H1 (cell line): ENCODE measurements at regions not wholly inside any gene's neighbourhood (a gene's known extent, or its start where the extent isn't known, plus 50 kb on each side); places are given as distances from the start of the nearest gene placed in this dataset.

Source experiments
- CTCF ChIA-PET: fragments of 300-600 bp; sonication (Branson Sonifier 250); formaldehyde crosslinking; loops from one replicate; lab custom pipeline; 2021; ENCODE audit not compliant: partially characterized antibody; lab: Charles Lee
- POLR2A ChIA-PET: fragments of 300-600 bp; sonication (Branson Sonifier 250); formaldehyde crosslinking; loops from one replicate; lab custom pipeline; 2021; ENCODE audit warnings: inconsistent platforms; ENCODE audit not compliant: partially characterized antibody; lab: Charles Lee
- DNase-seq, 2 experiments: peaks; one replicate each; pipeline versions ENCODE4 v3.0.0 to v3.0.0-alpha.2; 2010 to 2022; ENCODE audit warnings: low spot score in 2 of 2, low read depth in 1 of 2, mixed read lengths in 1 of 2
- FAIRE-seq: peaks from 2 replicates; lab custom pipeline; 2011; peaks lifted over from hg19 to GRCh38; lab: Jason Lieb, UNC
- H2AFZ ChIP-seq: 2 replicates; pipeline ENCODE4 v1.8.1; 2012; ENCODE audit warnings: low read length, inconsistent platforms
- H2AK5ac ChIP-seq: 2 replicates; pipeline ENCODE4 v1.6.1; 2013; ENCODE audit warnings: low read depth, low read length
- H2BK120ac ChIP-seq: replicated peaks from 2 replicates; pipeline ENCODE3; 2013; ENCODE audit warnings: low read depth, low read length, inconsistent platforms
- H2BK12ac ChIP-seq: 2 replicates; pipeline ENCODE4 v1.6.1; 2013; ENCODE audit warnings: low read depth, low read length
- H2BK15ac ChIP-seq: 2 replicates; pipeline ENCODE4 v1.6.1; 2013; ENCODE audit warnings: low read length
- H2BK20ac ChIP-seq: 2 replicates; pipeline ENCODE4 v1.6.1; 2013; ENCODE audit warnings: low read length
- H2BK5ac ChIP-seq: 2 replicates; pipeline ENCODE4 v1.6.1; 2013; ENCODE audit warnings: low read depth, low read length
- H3K14ac ChIP-seq: 2 replicates; pipeline ENCODE4 v1.6.1; 2013; ENCODE audit warnings: inconsistent platforms; ENCODE audit not compliant: insufficient read length
- H3K18ac ChIP-seq: 2 replicates; pipeline ENCODE4 v1.6.1; 2013; ENCODE audit warnings: low read length; ENCODE audit errors: extremely low read depth
- H3K23ac ChIP-seq: 2 replicates; pipeline ENCODE4 v1.6.1; 2013; ENCODE audit warnings: inconsistent platforms; ENCODE audit not compliant: insufficient read length
- H3K23me2 ChIP-seq: 2 replicates; pipeline ENCODE4 v1.6.1; 2013; ENCODE audit warnings: low read depth, low read length
- H3K27ac ChIP-seq: 2 replicates; pipeline ENCODE4 v1.6.1; 2011; ENCODE audit warnings: low read depth, low read length, inconsistent platforms
- H3K27me3 ChIP-seq, 4 experiments: replicated peaks in 1 of 4; 1 replicate in 1 of 4; 2 replicates in 3 of 4; pipeline versions ENCODE4 v1.6.1 to v1.8.1; 2011 to 2013; ENCODE audit warnings: low read length in 3 of 4, mild to moderate bottlenecking in 3 of 4, inconsistent platforms in 2 of 4, mixed read lengths in 2 of 4, moderate library complexity in 1 of 4; ENCODE audit not compliant: control insufficient read depth in 3 of 4, insufficient read depth in 3 of 4; ENCODE audit errors: extremely low read depth in 1 of 4
- H3K36me3 ChIP-seq, 4 experiments: 2 replicates each; pipeline versions ENCODE4 v1.6.1 to v1.8.1; 2011 to 2013; ENCODE audit warnings: mild to moderate bottlenecking in 4 of 4, low read length in 3 of 4, moderate library complexity in 2 of 4, control low read depth in 1 of 4, inconsistent platforms in 1 of 4; ENCODE audit not compliant: insufficient read depth in 4 of 4, control insufficient read depth in 2 of 4
- H3K4ac ChIP-seq: replicated peaks from 2 replicates; pipeline ENCODE3; 2013; ENCODE audit warnings: low read length, low read depth, mixed read lengths, inconsistent platforms; ENCODE audit not compliant: insufficient read length
- H3K4me1 ChIP-seq, 4 experiments: replicated peaks in 1 of 4; 1 replicate in 1 of 4; 2 replicates in 3 of 4; pipeline versions ENCODE4 v1.6.1 to v1.8.1; 2011 to 2013; ENCODE audit warnings: low read length in 3 of 4, inconsistent platforms in 2 of 4, mixed read lengths in 1 of 4; ENCODE audit not compliant: insufficient read depth in 4 of 4, control insufficient read depth in 3 of 4
- H3K4me2 ChIP-seq, 2 experiments: 2 replicates each; pipeline versions ENCODE4 v1.6.1 to v1.8.1; 2011 to 2013; ENCODE audit warnings: low read depth in 2 of 2, low read length in 2 of 2, control low read depth in 1 of 2, inconsistent platforms in 1 of 2, mild to moderate bottlenecking in 1 of 2; ENCODE audit not compliant: insufficient read depth in 1 of 2
- H3K4me3 ChIP-seq, 4 experiments: fragments of 200-600, 300-600 bp in 1 of 4; sonication (generic), shearing (Covaris generic), sonication (Bioruptor Twin) in 1 of 4; 2 replicates each; pipeline versions ENCODE4 v1.5.1 to v1.8.1; 2011 to 2016; ENCODE audit warnings: low read length in 4 of 4, low read depth in 3 of 4, control low read depth in 2 of 4, inconsistent platforms in 2 of 4, mild to moderate bottlenecking in 2 of 4, mixed read lengths in 1 of 4, moderate library complexity in 1 of 4; ENCODE audit not compliant: insufficient read depth in 2 of 4; ENCODE audit errors: extremely low read depth in 1 of 4
- H3K56ac ChIP-seq: replicated peaks from 2 replicates; pipeline ENCODE3; 2013; ENCODE audit warnings: low read depth, mild to moderate bottlenecking, mixed read lengths, low read length, inconsistent platforms; ENCODE audit not compliant: insufficient read length
- H3K79me1 ChIP-seq: 2 replicates; pipeline ENCODE4 v1.6.1; 2013; ENCODE audit warnings: low read depth, low read length, control low read depth
- H3K79me2 ChIP-seq, 2 experiments: 2 replicates each; pipeline versions ENCODE4 v1.6.1 to v1.8.1; 2012 to 2013; ENCODE audit warnings: low read length in 2 of 2, mild to moderate bottlenecking in 2 of 2, inconsistent platforms in 1 of 2; ENCODE audit not compliant: insufficient read depth in 2 of 2, control insufficient read depth in 1 of 2
- H3K9ac ChIP-seq, 4 experiments: replicated peaks in 1 of 4; 1 replicate in 1 of 4; 2 replicates in 3 of 4; pipeline versions ENCODE4 v1.6.1 to v1.8.1; 2011 to 2013; ENCODE audit warnings: low read depth in 3 of 4, low read length in 3 of 4, control low read depth in 2 of 4, mild to moderate bottlenecking in 2 of 4, moderate library complexity in 2 of 4, inconsistent platforms in 1 of 4; ENCODE audit errors: extremely low read depth in 1 of 4
- H3K9me3 ChIP-seq, 2 experiments: 2 replicates each; pipeline versions ENCODE4 v1.6.1 to v1.8.1; 2012 to 2013; ENCODE audit warnings: mild to moderate bottlenecking in 2 of 2, moderate library complexity in 2 of 2, control low read depth in 1 of 2, inconsistent platforms in 1 of 2, low read depth in 1 of 2, low read length in 1 of 2, mixed read lengths in 1 of 2; ENCODE audit not compliant: insufficient read depth in 2 of 2
- H4K20me1 ChIP-seq, 2 experiments: replicated peaks in 1 of 2; 2 replicates each; pipeline versions ENCODE3 to v1.8.1; 2011 to 2013; ENCODE audit warnings: inconsistent platforms in 2 of 2, low read length in 2 of 2, mild to moderate bottlenecking in 1 of 2; ENCODE audit not compliant: insufficient read depth in 2 of 2, control insufficient read depth in 1 of 2
- H4K5ac ChIP-seq: 2 replicates; pipeline ENCODE4 v1.6.1; 2013; ENCODE audit warnings: low read length, low read depth, mixed read lengths, inconsistent platforms; ENCODE audit not compliant: insufficient read length
- H4K8ac ChIP-seq: 2 replicates; pipeline ENCODE4 v1.8.0; 2013; ENCODE audit warnings: mild to moderate bottlenecking, moderate library complexity, low read length, inconsistent platforms; ENCODE audit not compliant: insufficient read depth; ENCODE audit errors: extremely low read depth
- H4K91ac ChIP-seq: replicated peaks from 2 replicates; pipeline ENCODE3; 2013; ENCODE audit warnings: low read length, mixed read lengths, inconsistent platforms; ENCODE audit not compliant: insufficient read length
- BACH1 ChIP-seq: IDR thresholded peaks from 2 replicates; pipeline ENCODE4 v1.6.1; 2012; ENCODE audit warnings: low read length, improper control_type of control experiment
- EGR1 ChIP-seq: IDR thresholded peaks from 2 replicates; pipeline ENCODE4 v1.6.1; 2011; ENCODE audit warnings: low read depth, low read length, borderline replicate concordance
- GABPA ChIP-seq: IDR thresholded peaks from 2 replicates; pipeline ENCODE4 v1.6.1; 2011; ENCODE audit warnings: mild to moderate bottlenecking, low read length, moderate library complexity, borderline replicate concordance; ENCODE audit not compliant: insufficient read depth
- JUN ChIP-seq: IDR thresholded peaks from 2 replicates; pipeline ENCODE4 v1.6.1; 2011; ENCODE audit warnings: low read depth, mild to moderate bottlenecking, improper control_type of control experiment, low read length
- KDM4A ChIP-seq: IDR thresholded peaks from one replicate; pipeline ENCODE4 v1.7.1; 2012; ENCODE audit warnings: low read depth, mild to moderate bottlenecking, moderate library complexity, low read length, inconsistent platforms; ENCODE audit not compliant: severe bottlenecking
- PHF8 ChIP-seq: fragments of 200-600 bp; sonication (generic); conservative IDR thresholded peaks from 2 replicates; pipeline ENCODE4 v1.7.1; 2012; ENCODE audit warnings: low read depth, mild to moderate bottlenecking, inconsistent platforms, low read length, moderate library complexity
- POU5F1 ChIP-seq: IDR thresholded peaks from 2 replicates; pipeline ENCODE4 v1.6.1; 2011; ENCODE audit warnings: low read depth, mild to moderate bottlenecking, low read length, moderate library complexity
- SP2 ChIP-seq: IDR thresholded peaks from 2 replicates; pipeline ENCODE4 v1.6.1; 2012; ENCODE audit warnings: mild to moderate bottlenecking, low read length, inconsistent platforms
- SRF ChIP-seq: IDR thresholded peaks from 2 replicates; pipeline ENCODE4 v1.6.1; 2011; ENCODE audit warnings: mild to moderate bottlenecking, low read depth, low read length, moderate library complexity
- SUZ12 ChIP-seq: fragments of 200-600 bp; sonication (generic); IDR thresholded peaks from 2 replicates; pipeline ENCODE4 v1.6.1; 2012; ENCODE audit warnings: mild to moderate bottlenecking, inconsistent platforms, low read length, moderate library complexity, mixed read lengths
- TAF1 ChIP-seq: IDR thresholded peaks from 2 replicates; pipeline ENCODE4 v1.6.1; 2011; ENCODE audit warnings: mild to moderate bottlenecking, low read depth, low read length
- TEAD4 ChIP-seq: IDR thresholded peaks from 2 replicates; pipeline ENCODE4 v1.6.1; 2012; ENCODE audit warnings: low read depth, low read length, inconsistent platforms, mixed read lengths
- USF2 ChIP-seq: IDR thresholded peaks from 2 replicates; pipeline ENCODE4 v1.6.1; 2011; ENCODE audit warnings: low read length, improper control_type of control experiment
- YY1 ChIP-seq: IDR thresholded peaks from 2 replicates; pipeline ENCODE4 v1.6.1; 2011; ENCODE audit warnings: low read depth, mild to moderate bottlenecking, low read length
- WGBS, 2 experiments: shearing (Covaris generic) in 1 of 2; methylation state at CpG; one replicate each; pipeline versions ENCODE4 v1.1.6 to v1.1.7; 2013 to 2015; ENCODE audit warnings: low lambda C conversion rate in 2 of 2, mixed read lengths in 2 of 2, inconsistent platforms in 1 of 2, low coverage in 1 of 2, missing lambda C conversion rate in 1 of 2; ENCODE audit not compliant: insufficient replicate concordance in 2 of 2, insufficient coverage in 1 of 2, insufficient read length in 1 of 2; ENCODE audit errors: extremely low coverage in 1 of 2, missing lambda C conversion rate in 1 of 2; 5-methylcytosine and 5-hydroxymethylcytosine counted together

GRCh38 chr1:221040691-221041285 is 161.5 kb downstream of the HLX start:
- Histone ChIP-seq H3K79me1 (no peaks in the 10 kb centered on the region), H4K91ac (no peak overlapping the region), H4K5ac (no peak overlapping the region), H2AK5ac (no peak overlapping the region), H3K4me1 (peaks cover 0 to 9% (median 3%) of the 10 kb centered on the region in 4 experiments; a peak in 3 of 7 replicates), H3K27ac (no peak overlapping the region), H4K20me1 (no peaks in the 10 kb centered on the region), H3K27me3 (no peaks in the 10 kb centered on the region), H2AFZ (peak overlapping the region; percentile 65; the same call in 1 of the 2 replicates), H3K14ac (no peak overlapping the region), H3K9me3 (no peaks in the 10 kb centered on the region), H3K23me2 (no peaks in the 10 kb centered on the region), H3K79me2 (no peaks in the 10 kb centered on the region), H2BK12ac (no peak overlapping the region), H3K23ac (no peak overlapping the region), H3K4ac (no peak overlapping the region), H4K8ac (no peak overlapping the region), H2BK5ac (no peak overlapping the region), H3K56ac (no peak overlapping the region), H2BK20ac (peak overlapping the region; percentile 49; the same call in 1 of the 2 replicates), H3K4me2 (no peak overlapping the region), H2BK15ac (no peak overlapping the region), H2BK120ac (no peak overlapping the region), H3K36me3 (no peaks in the 10 kb centered on the region), H3K9ac (no peak overlapping the region), H3K18ac (no peak overlapping the region), H3K4me3 (no peak overlapping the region)
- WGBS, 2 experiments, result 93% methylated on average over 2 of the region's 2 CpGs; no CpG with 5 or more reads in 1 of the 2 experiments
- DNase-seq, result no peak
- FAIRE-seq, result no peak
- POLR2A ChIA-PET, result no interaction called here
- CTCF ChIA-PET, result interaction anchor here (0.9 to 1.4 kb wide), 2 partner anchors 8 to 138 kb away, joined by 3 to 4 read pairs; no protein-coding TSS in a partner anchor
- TF ChIP-seq BACH1 (no peak), EGR1 (no peak), KDM4A (no peak), SUZ12 (no peak), TEAD4 (no peak), USF2 (no peak), JUN (no peak), GABPA (no peak), SRF (no peak), TAF1 (no peak), PHF8 (no peak), YY1 (no peak), SP2 (no peak), POU5F1 (no peak)
